Bronchial epithelial cell (primary cell): ENCODE measurements at regions not wholly inside any gene's neighbourhood (a gene's known extent, or its start where the extent isn't known, plus 50 kb on each side); places are given as distances from the start of the nearest gene placed in this dataset.
"Not testable (repeated sequence)": the region's sequence is repeated elsewhere in the genome, so short reads cannot be mapped to it uniquely, and the experiment has no call there.

Experiments
- DNase-seq: peaks from one replicate; pipeline ENCODE4 v3.0.0-alpha.2; 2010; ENCODE audit warnings: low read depth
- FAIRE-seq: peaks from 2 replicates; lab custom pipeline; 2011; peaks lifted over from hg19 to GRCh38; lab: Jason Lieb, UNC
- H3K27me3 ChIP-seq: 2 replicates; pipeline ENCODE4 v1.5.1; 2011; ENCODE audit warnings: low read length; ENCODE audit not compliant: control insufficient read depth, insufficient read depth
- H3K36me3 ChIP-seq: 2 replicates; pipeline ENCODE4 v1.5.1; 2011; ENCODE audit warnings: low read length; ENCODE audit not compliant: control insufficient read depth, insufficient read depth
- H3K4me3 ChIP-seq: 2 replicates; pipeline ENCODE4 v1.5.1; 2011; ENCODE audit warnings: mild to moderate bottlenecking, low read depth, low read length, control low read depth
- TF ChIP-seq, protein P1 (sequence below): IDR thresholded peaks from 2 replicates; pipeline ENCODE4 v1.5.1; 2011; ENCODE audit warnings: mild to moderate bottlenecking, moderate library complexity, low read length, control low read depth, inconsistent platforms; ENCODE audit not compliant: insufficient read depth, severe bottlenecking

DNA sequence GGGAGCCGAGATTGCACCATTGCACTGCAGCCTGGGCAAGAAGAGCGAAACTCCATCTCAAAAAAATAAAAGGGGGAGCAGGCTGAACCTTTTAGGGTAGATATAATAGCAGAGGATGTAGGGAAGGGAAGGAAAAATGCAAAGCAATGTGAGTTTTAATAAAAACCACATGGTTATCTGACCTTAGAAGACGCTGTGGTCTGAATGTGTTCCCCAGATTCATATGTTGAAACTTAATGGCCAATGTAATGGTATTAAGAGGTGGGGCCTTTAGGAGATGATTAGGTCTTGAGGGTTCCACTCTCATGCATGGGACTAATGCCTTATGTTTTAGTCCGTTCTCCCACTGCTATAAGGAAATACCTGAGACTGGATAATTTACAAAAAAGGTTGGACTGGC lies 114.1 kb upstream of the STX18 start:
- FAIRE-seq (no peak), DNase-seq (no peak)
- Histone ChIP-seq H3K36me3 (no peaks in the 10 kb centered on the region), H3K4me3 (no peak overlapping the region), H3K27me3 (no peaks in the 10 kb centered on the region)
- TF ChIP-seq, protein P1, sequence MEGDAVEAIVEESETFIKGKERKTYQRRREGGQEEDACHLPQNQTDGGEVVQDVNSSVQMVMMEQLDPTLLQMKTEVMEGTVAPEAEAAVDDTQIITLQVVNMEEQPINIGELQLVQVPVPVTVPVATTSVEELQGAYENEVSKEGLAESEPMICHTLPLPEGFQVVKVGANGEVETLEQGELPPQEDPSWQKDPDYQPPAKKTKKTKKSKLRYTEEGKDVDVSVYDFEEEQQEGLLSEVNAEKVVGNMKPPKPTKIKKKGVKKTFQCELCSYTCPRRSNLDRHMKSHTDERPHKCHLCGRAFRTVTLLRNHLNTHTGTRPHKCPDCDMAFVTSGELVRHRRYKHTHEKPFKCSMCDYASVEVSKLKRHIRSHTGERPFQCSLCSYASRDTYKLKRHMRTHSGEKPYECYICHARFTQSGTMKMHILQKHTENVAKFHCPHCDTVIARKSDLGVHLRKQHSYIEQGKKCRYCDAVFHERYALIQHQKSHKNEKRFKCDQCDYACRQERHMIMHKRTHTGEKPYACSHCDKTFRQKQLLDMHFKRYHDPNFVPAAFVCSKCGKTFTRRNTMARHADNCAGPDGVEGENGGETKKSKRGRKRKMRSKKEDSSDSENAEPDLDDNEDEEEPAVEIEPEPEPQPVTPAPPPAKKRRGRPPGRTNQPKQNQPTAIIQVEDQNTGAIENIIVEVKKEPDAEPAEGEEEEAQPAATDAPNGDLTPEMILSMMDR: no peak

DNA sequence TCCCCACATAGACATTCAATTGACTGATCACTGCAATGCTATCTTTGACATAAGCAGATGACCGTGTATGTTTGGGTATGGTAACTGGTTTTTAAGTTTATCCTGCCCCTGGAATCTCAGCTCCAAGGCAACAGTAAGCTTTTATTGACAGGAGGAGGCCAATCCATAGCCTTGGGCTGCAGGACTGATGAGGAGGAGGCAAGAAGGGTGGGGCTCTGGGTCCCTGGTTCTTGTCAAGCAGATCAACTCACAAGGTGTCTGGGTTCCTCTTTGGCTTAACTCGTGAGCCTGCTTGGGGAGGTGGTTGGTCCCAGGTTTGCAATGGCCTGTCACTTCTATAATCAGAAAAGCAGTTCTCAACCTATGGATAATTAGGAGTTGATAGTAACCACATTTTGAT lies 113.2 kb upstream of the STX18 start:
- FAIRE-seq (no peak), DNase-seq (no peak)
- Histone ChIP-seq H3K4me3 (no peak overlapping the region), H3K36me3 (no peaks in the 10 kb centered on the region), H3K27me3 (no peaks in the 10 kb centered on the region)
- TF ChIP-seq, protein P1: no peak

DNA sequence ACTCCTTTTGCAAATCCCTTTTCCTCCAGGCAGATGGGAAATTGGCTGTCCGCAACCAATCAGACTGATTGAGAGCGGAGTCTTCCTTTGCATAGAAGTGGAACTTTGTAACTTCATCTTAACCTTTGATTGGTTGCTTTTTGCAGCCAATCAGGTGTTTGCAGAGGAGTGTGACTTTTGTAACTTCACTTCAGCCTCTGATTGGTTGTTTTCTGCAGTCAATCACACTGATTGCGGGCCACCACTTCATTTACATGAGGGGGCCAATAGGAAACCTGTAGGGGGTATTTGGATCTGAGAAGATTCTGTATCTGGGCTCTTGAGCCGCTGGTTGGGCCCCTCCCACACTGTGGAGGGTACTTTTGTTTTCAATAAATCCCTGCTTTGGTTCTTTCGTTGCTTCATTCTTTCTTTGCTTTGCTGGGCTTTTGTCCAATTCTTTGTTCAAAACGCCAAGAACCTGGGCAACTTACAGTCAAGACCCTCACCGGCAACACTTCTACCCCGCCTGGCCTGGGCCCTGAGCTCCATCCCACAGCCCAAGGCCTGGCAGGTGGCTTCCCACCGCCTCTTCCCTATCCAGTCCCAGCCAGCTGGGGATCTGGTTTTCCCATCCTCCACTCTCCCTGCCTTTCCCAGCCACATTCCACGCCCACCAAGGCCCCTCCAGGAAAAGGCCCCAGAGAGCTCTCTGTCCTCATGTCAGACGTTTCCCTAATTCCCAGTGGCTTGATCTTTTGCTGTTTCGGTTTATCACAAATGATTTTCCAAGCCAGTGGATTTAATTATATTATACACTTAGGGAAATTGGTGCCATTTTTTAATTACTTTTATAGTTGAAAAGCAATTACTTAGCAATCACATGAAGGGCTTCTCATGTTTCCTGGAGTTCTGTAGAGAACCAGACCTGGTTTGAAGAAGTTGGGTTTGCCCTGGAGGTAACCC lies 110.2 kb upstream of the STX18 start:
- TF ChIP-seq, protein P1: no peak
- Histone ChIP-seq H3K27me3 (no peaks in the 10 kb centered on the region), H3K36me3 (no peaks in the 10 kb centered on the region), H3K4me3 (no peak overlapping the region)
- DNase-seq: no peak
- FAIRE-seq: no peak

DNA sequence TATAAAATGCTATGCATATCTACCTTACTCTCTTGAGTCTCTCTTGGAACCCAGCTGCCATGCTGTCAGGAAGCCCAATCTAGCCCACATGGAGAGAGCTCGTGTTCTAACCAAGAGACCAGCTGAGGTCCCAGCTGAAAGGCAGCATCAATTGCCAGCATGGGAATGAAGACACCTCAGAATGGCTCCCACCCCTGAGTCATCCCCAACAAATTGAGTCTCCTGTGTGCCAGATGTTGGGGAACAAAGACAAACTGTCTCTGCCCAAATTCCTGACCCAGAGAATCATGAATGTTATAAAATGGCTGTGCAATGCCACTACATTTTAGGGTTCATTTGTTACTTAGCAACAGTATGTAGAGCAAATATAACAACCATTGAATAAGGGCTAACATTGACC lies 105.2 kb upstream of the STX18 start:
- TF ChIP-seq, protein P1: no peak
- Histone ChIP-seq H3K27me3 (no peaks in the 10 kb centered on the region), H3K4me3 (no peak overlapping the region), H3K36me3 (no peaks in the 10 kb centered on the region)
- DNase-seq: no peak
- no peak for FAIRE-seq

DNA sequence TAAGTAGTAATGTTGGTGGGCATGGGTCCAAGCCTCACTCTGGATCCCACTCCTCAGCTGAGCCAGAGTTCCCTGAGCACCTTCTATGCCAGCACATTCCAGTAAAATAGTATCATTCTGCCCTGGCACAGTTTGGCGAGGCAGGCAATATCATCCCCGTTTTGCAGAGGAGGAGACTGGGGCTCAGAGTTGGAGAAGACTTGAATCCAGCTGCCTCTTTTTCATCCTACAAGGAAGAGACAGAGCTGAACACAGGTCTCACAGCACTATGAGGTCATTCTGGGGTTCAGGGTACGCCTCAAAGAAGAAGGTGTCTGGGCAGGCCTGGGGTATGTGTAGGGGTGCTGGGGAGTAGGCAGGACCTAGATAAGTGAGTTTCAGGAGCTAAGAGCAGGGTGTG lies 103.9 kb upstream of the STX18 start:
- H3K36me3 ChIP-seq: no peaks in the 10 kb centered on the region
- DNase-seq: peak; percentile 22
- H3K27me3 ChIP-seq: no peaks in the 10 kb centered on the region
- TF ChIP-seq, protein P1: no peak
- no peak overlapping the region for H3K4me3 ChIP-seq
- FAIRE-seq: no peak

DNA sequence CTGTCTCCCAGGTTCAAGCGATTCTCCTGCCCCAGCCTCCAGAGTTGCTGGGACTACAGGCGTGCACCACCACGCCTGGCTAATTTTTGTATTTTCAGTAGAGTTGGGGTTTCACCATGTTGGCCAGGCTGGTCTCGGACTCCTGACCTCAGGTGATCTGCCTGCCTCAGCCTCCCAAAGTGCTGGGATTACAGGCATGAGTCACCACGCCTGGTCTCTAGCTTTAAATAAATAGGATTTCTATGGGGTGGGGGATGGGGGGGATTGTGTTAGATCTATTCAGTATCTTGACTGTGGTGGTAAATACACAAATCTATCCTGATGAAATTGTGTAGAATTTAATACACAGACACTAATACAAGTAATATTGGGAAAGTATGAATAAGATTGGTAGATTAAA lies 102.4 kb upstream of the STX18 start:
- H3K4me3 ChIP-seq, H3K36me3 ChIP-seq, FAIRE-seq, H3K27me3 ChIP-seq: not testable (repeated sequence)
- DNase-seq: peak; percentile 41

DNA sequence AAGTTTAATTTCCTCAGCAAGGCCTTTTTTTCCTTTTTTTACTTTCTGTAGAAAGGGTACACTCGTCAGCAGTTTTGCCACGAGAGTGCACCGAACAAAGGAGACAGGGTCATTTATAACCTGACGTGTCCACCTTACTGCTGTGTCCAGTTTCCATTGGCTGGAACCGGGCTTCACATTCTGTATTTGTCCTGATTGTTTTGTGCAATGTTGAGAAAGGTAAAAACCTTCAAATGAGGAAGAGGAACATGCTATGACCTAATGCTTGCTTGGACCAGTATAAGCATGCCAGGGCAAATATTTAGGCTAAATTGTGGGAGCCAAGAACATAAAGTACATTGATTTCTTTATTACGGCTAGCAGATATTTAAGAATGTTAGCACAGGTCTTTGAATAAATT lies 101.9 kb upstream of the STX18 start:
- peak; percentile 67 for DNase-seq
- H3K36me3 ChIP-seq, H3K27me3 ChIP-seq, H3K4me3 ChIP-seq, FAIRE-seq: not testable (repeated sequence)
